AG04449 (cell line): ENCODE measurements at regions not wholly inside any gene's neighbourhood (a gene's known extent, or its start where the extent isn't known, plus 50 kb on each side); places are given as distances from the start of the nearest gene placed in this dataset.
A peak's percentile ranks its signal among the peaks of the same experiment; 100 is the strongest.

ENCODE experiments used
- CTCF ChIA-PET: fragments of 350-600 bp; formaldehyde crosslinking; extraction: SDS; loops from one replicate; lab custom pipeline; 2021; ENCODE audit warnings: antibody characterized with exemption; lab: Yijun Ruan, JAX
- POLR2A ChIA-PET: fragments of 400-600, 350-600 bp; formaldehyde crosslinking; extraction: SDS; loops from one replicate; lab custom pipeline; 2020; ENCODE audit warnings: antibody characterized with exemption, inconsistent platforms; lab: Yijun Ruan, JAX
- DNase-seq: peaks from one replicate; pipeline ENCODE4 v3.0.0-alpha.2; 2010; ENCODE audit warnings: low read depth, low spot score
- H3K4me3 ChIP-seq: 2 replicates; pipeline ENCODE4 v1.5.1; 2011; ENCODE audit warnings: low read depth, mild to moderate bottlenecking, control low read depth, low read length
- TF ChIP-seq, protein P1 (sequence below): IDR thresholded peaks from one replicate; pipeline ENCODE4 v1.5.1; 2011; ENCODE audit warnings: mild to moderate bottlenecking, moderate library complexity, low read length, control low read depth, inconsistent platforms; ENCODE audit not compliant: insufficient read depth; ENCODE audit errors: missing control alignments

DNA sequence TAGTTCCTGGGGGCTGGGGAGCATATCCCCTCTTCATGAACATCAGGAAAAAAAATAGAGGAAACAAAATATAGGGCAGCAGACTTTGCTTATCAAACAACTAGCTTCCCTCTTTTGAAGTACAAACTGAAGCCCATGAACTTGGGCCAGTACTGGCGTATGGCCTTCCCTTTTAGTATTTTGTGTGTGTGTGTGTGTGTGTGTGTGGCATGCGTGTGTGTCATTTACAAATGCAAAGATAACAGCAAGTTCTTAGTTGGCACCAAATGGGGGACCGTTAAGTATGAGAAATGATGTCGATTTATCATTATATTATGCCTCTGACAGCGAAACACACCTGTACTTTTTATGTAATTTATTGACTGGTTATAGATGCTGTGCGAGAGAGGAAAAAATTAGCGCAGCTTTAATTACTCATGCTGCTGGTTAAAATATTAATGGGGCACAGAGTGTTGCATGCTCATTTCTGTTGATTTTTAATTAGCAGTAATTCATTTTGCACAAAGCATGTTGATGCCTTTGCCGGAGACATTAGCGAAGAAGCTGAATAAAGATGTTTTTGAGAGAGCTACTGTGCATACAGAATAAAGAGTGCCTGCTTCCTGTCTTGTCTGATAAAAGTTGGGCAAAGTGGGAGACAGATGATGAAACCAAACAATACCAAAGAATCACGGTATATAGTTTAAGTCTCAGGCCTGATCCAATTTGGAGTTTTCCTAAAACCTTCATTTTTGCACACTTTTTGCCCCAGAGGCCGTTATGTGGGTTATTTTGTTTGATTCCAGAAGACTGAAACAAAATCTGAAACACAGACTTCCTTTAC lies 297.1 kb downstream of the SATB1 start:
- no peak overlapping the region for H3K4me3 ChIP-seq
- no peak for DNase-seq
- TF ChIP-seq, protein P1, sequence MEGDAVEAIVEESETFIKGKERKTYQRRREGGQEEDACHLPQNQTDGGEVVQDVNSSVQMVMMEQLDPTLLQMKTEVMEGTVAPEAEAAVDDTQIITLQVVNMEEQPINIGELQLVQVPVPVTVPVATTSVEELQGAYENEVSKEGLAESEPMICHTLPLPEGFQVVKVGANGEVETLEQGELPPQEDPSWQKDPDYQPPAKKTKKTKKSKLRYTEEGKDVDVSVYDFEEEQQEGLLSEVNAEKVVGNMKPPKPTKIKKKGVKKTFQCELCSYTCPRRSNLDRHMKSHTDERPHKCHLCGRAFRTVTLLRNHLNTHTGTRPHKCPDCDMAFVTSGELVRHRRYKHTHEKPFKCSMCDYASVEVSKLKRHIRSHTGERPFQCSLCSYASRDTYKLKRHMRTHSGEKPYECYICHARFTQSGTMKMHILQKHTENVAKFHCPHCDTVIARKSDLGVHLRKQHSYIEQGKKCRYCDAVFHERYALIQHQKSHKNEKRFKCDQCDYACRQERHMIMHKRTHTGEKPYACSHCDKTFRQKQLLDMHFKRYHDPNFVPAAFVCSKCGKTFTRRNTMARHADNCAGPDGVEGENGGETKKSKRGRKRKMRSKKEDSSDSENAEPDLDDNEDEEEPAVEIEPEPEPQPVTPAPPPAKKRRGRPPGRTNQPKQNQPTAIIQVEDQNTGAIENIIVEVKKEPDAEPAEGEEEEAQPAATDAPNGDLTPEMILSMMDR = no peak
- ChIA-PET CTCF (interaction anchor here (1.1 kb wide), 1 partner anchor 11 kb away, joined by 3 read pairs; no protein-coding TSS in a partner anchor), POLR2A (no interaction called here)

DNA sequence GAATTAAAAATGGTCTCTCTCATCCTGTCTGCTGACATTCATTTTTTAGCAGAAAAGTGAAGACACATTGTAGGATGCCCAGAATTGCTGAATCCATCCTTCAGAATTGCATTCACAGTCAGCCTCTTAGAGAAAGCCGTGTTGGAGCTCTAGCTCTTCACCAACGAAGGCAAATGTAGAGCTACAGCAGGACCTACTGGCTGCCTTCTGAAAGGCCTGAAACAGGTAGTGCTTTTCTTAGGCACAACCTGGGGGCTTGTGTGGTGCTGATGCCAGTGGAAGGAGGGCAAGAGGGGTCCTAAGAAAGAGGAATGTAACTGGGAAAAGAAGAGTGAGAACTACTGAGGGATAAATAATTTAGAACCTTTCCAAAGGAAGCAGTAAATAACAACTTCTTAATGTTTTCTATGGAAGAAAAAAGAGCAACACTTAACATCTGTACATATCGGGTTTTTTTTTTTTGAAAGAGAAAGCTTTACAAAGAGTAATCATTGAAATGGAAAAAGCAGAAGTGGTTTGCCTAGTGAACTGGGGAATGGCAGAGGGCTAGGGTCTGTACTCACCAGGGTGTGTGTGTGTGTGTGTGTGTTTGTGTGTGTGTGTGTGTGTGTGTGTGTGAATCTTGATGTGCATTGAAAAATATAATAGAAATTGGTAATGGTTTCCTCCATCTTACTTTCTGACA lies 297.8 kb downstream of the SATB1 start:
- DNase-seq = no peak
- ChIA-PET CTCF (interaction anchor here (1.1 kb wide), 1 partner anchor 12 kb away, joined by 3 read pairs; no protein-coding TSS in a partner anchor), POLR2A (no interaction called here)
- H3K4me3 ChIP-seq = no peak overlapping the region
- TF ChIP-seq, protein P1 = no peak

DNA sequence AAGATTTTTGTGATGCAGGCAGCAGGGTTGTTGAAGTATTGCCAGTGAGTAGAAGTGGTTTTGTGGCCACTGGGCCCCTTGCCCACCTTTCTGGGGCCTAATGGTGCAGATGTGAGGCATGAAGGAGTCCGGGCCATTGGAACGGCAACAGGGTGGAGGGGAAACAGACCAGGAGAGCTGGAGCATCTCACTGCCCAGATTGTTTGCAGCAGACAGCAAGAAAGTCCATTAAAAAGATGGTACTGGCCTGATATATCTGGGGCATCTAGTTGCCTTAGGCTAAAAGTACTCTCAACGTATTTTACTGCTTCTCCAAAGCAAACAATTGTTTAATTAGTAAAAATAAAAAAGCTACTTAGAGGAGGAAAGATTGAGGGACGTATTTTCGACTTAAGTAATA lies 298.4 kb downstream of the SATB1 start:
- POLR2A ChIA-PET = no interaction called here
- TF ChIP-seq, protein P1 = no peak
- CTCF ChIA-PET = interaction anchor here (1.1 kb wide), 1 partner anchor 12 kb away, joined by 3 read pairs; no protein-coding TSS in a partner anchor
- H3K4me3 ChIP-seq = no peak overlapping the region
- no peak for DNase-seq

DNA sequence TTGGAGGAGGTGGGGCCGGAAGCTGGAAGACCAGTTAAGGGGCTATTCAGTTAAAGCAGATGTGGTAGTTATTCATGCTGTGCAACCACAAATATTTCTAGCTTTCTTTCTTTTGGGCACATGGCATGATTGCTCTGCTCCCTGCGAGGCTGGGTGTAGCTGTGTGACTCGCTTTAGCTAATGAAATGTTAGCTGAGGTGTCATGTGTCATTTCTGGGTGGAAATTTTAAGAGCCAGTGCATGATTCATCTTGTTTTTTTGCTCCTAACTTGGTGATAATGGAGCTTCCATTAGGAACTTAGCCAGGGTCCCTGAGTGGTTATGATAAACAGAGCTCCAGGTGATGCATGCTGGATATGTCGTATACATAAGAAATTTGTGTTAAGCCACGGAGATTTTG lies 300.6 kb downstream of the SATB1 start:
- POLR2A ChIA-PET = no interaction called here
- CTCF ChIA-PET = interaction anchor here (0.7 to 0.8 kb wide), 2 partner anchors 27 to 125 kb away, joined by 3 read pairs; no protein-coding TSS in a partner anchor
- DNase-seq = peak; percentile 34
- TF ChIP-seq, protein P1 = no peak
- no peak overlapping the region for H3K4me3 ChIP-seq

DNA sequence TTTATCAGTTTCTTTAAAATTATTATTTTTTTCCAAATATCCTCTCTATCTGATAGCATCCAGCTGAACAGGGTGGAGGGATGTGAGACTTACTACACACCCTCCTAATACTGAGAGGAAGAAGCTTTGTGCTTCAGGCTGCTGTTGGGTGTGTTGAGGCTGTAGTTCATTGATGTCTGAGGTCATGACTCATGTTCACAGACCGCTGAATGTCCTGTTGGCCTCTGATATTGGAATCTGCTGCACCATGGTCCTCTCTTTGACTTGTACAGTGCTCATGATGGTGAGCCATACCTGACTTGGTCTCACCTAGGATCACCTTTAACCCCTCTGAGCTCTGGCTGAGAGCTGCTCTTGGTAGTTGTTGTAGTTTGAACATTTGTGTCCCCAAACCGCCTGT lies 302.9 kb downstream of the SATB1 start:
- TF ChIP-seq, protein P1 = no peak
- ChIA-PET POLR2A (no interaction called here), CTCF (interaction anchor here (0.9 kb wide), 1 partner anchor 9 kb away, joined by 3 read pairs; no protein-coding TSS in a partner anchor)
- no peak overlapping the region for H3K4me3 ChIP-seq
- DNase-seq = no peak

DNA sequence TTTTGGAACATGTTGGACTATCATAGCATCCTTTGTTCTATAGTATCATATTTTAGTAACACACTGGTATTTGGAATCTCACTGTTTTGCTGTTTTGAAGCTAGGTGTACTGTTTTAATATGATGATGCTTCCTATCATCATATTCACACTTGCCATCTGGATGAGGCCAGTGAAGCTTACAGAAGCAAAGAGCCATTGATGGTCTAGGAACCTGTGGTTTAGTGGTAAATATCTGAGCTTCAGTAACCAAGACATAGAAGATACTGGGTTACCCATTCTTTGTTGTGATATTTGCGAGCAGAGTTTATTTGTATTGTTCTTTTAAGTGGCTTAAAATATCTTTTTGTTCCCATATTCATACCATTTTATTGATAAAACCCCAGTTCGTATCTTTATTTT lies 304.1 kb downstream of the SATB1 start:
- ChIA-PET POLR2A (interaction anchor here (0.5 kb wide), 1 partner anchor 111 kb away, joined by 3 read pairs; no protein-coding TSS in a partner anchor), CTCF (no interaction called here)
- TF ChIP-seq, protein P1 = no peak
- no peak for DNase-seq
- H3K4me3 ChIP-seq = no peak overlapping the region
